Natural killer cell (primary cell): ENCODE measurements at regions not wholly inside any gene's neighbourhood (a gene's known extent, or its start where the extent isn't known, plus 50 kb on each side); places are given as distances from the start of the nearest gene placed in this dataset.

Experiments
- ATAC-seq, 3 donors: fragments of 150-1000 bp in 2 of 3; fragments of 200-7000 bp in 1 of 3; cut with Tn5 transposase; 1 replicate in 1 of 3; 2 replicates in 2 of 3; pipeline ENCODE4 v1.10.0; 2021; ENCODE audit warnings: mild to moderate bottlenecking in 2 of 3, moderate library complexity in 2 of 3
- DNase-seq, 2 donors: peaks; one replicate each; pipeline versions ENCODE4 v3.0.0 to v3.0.0-alpha.2; 2013 to 2021; ENCODE audit warnings: mixed read lengths in 1 of 2
- H3K27ac ChIP-seq: one replicate; pipeline ENCODE4 v1.5.1; 2013; ENCODE audit warnings: mild to moderate bottlenecking, low read length
- H3K27me3 ChIP-seq: one replicate; pipeline ENCODE4 v1.6.1; 2013; ENCODE audit warnings: low read length; ENCODE audit not compliant: control insufficient read depth, insufficient read depth
- H3K36me3 ChIP-seq: one replicate; pipeline ENCODE4 v1.6.1; 2013; ENCODE audit warnings: low read length; ENCODE audit not compliant: control insufficient read depth, insufficient read depth
- H3K4me1 ChIP-seq: one replicate; pipeline ENCODE4 v1.6.1; 2013; ENCODE audit warnings: low read length; ENCODE audit not compliant: control insufficient read depth, insufficient read depth
- H3K4me3 ChIP-seq: one replicate; pipeline ENCODE4 v1.5.1; 2013; ENCODE audit warnings: low read length
- H3K9me3 ChIP-seq: one replicate; pipeline ENCODE4 v1.6.1; 2013; ENCODE audit warnings: low read length; ENCODE audit not compliant: control insufficient read depth, insufficient read depth
- H3K27ac Mint-ChIP-seq, 2 donors: one replicate each; pipeline ENCODE4 v1.8.0; 2022; ENCODE audit warnings: mild to moderate bottlenecking in 2 of 2, mixed read lengths in 2 of 2, moderate library complexity in 1 of 2
- H3K27me3 Mint-ChIP-seq, 2 donors: one replicate each; pipeline ENCODE4 v1.8.0; 2022; ENCODE audit warnings: low read depth in 2 of 2, mixed read lengths in 2 of 2
- H3K36me3 Mint-ChIP-seq: one replicate; pipeline ENCODE4 v1.8.0; 2022; ENCODE audit warnings: mixed read lengths
- H3K4me1 Mint-ChIP-seq, 2 donors: one replicate each; pipeline ENCODE4 v1.8.0; 2022; ENCODE audit warnings: mixed read lengths in 2 of 2
- H3K4me3 Mint-ChIP-seq: one replicate; pipeline ENCODE4 v1.8.0; 2022; ENCODE audit warnings: mild to moderate bottlenecking, moderate library complexity, mixed read lengths
- H3K9me3 Mint-ChIP-seq, 2 donors: one replicate each; pipeline ENCODE4 v1.8.0; 2022; ENCODE audit warnings: mixed read lengths in 2 of 2
- CTCF ChIP-seq: fragments of 200-600 bp; IDR thresholded peaks from one replicate; pipeline ENCODE4 v1.8.0; 2022; ENCODE audit warnings: antibody characterized with exemption
- WGBS: methylation state at CpG from one replicate; pipeline ENCODE4 v1.1.7; 2013; ENCODE audit warnings: missing lambda C conversion rate; ENCODE audit not compliant: insufficient coverage; 5-methylcytosine and 5-hydroxymethylcytosine counted together
- intact Hi-C: fragments of 100-400 bp; cut with micrococcal nuclease; formaldehyde crosslinking; loops from one replicate; pipeline ENCODE4 v1.14.2; 2022

- H3K4me1 ChIP-seq: no peaks in the 10 kb centered on the region
- WGBS: 97% methylated on average over 3 of the region's 3 CpGs
- H3K9me3 Mint-ChIP-seq: peaks cover 0 to 2% of the 10 kb centered on the region in 2 donors
- DNase-seq (no peak), ATAC-seq (no peak)
- no peak overlapping the region for H3K4me3 ChIP-seq
- no peak for TF ChIP-seq CTCF
- no peaks in the 10 kb centered on the region for H3K4me1 Mint-ChIP-seq
- H3K27me3 Mint-ChIP-seq: peaks cover 4 to 6% of the 10 kb centered on the region in 2 donors
- H3K27ac ChIP-seq: no peak overlapping the region
- intact Hi-C loops: no loop called here
- no peaks in the 10 kb centered on the region for H3K36me3 Mint-ChIP-seq
- no peak overlapping the region for H3K4me3 Mint-ChIP-seq
- no peaks in the 10 kb centered on the region for H3K9me3 ChIP-seq
- H3K27me3 ChIP-seq: no peaks in the 10 kb centered on the region
- no peaks in the 10 kb centered on the region for H3K36me3 ChIP-seq
- H3K27ac Mint-ChIP-seq: no peak overlapping the region
Measured at GRCh38 chr1:64417803-64418202, 52.1 kb upstream of the CACHD1 start.
